Activated CD4-positive, alpha-beta T cell treated with anti-CD3 and anti-CD28 coated beads, Interleukin-2, Interleukin-6, amounts not matched to agents 100 ng/mL and 50 ng/mL, durations not matched to agents 16 hours and 8 hours (primary cell): ENCODE measurements at regions not wholly inside any gene's neighbourhood (a gene's known extent, or its start where the extent isn't known, plus 50 kb on each side); places are given as distances from the start of the nearest gene placed in this dataset.

Experiments
- DNase-seq: peaks from one replicate; pipeline ENCODE4 v3.0.0-alpha.2; 2020

- DNase-seq, result no peak
Observed at GRCh38 chr11:105324156-105324555, 184.6 kb upstream of the CARD18 start.

GRCh38 chr11:105321696-105322095 is 182.1 kb upstream of the CARD18 start:
- no peak for DNase-seq

GRCh38 chr11:105315287-105315686 is 175.7 kb upstream of the CARD18 start:
- no peak for DNase-seq

GRCh38 chr11:105312266-105312665 is 172.7 kb upstream of the CARD18 start:
- no peak for DNase-seq

- no peak for DNase-seq
Observed at GRCh38 chr11:105298630-105299029, 159.1 kb upstream of the CARD18 start.

GRCh38 chr11:105298174-105298573 is 158.6 kb upstream of the CARD18 start:
- DNase-seq, result no peak

- peak; percentile 17 for DNase-seq
Observed at GRCh38 chr11:105297463-105297862, 157.9 kb upstream of the CARD18 start.

- DNase-seq, result no peak
Observed at GRCh38 chr11:105296806-105297205, 157.2 kb upstream of the CARD18 start.

- DNase-seq, result no peak
Observed at GRCh38 chr11:105296386-105296785, 156.8 kb upstream of the CARD18 start.

GRCh38 chr11:105282658-105283057 is 143.1 kb upstream of the CARD18 start:
- DNase-seq, result no peak

- DNase-seq, result no peak
Observed at GRCh38 chr11:105274631-105275030, 135.1 kb upstream of the CARD18 start.

GRCh38 chr11:105273660-105274280 is 134.2 kb upstream of the CARD18 start:
- DNase-seq, result no peak

GRCh38 chr11:105269862-105270261 is 130.3 kb upstream of the CARD18 start:
- DNase-seq, result no peak

- DNase-seq, result no peak
Observed at GRCh38 chr11:105268404-105269062, 129.0 kb upstream of the CARD18 start.

- peak; percentile 7 for DNase-seq
Observed at GRCh38 chr11:105265845-105266244, 126.3 kb upstream of the CARD18 start.

GRCh38 chr11:105260976-105261375 is 121.4 kb upstream of the CARD18 start:
- DNase-seq, result no peak

GRCh38 chr11:105245781-105246315 is 106.3 kb upstream of the CARD18 start:
- DNase-seq, result no peak

GRCh38 chr11:105244160-105244825 is 104.7 kb upstream of the CARD18 start:
- no peak for DNase-seq

GRCh38 chr11:105241136-105241535 is 101.6 kb upstream of the CARD18 start:
- no peak for DNase-seq

GRCh38 chr11:105236664-105237063 is 97.1 kb upstream of the CARD18 start:
- DNase-seq, result no peak

- no peak for DNase-seq
Observed at GRCh38 chr11:105233285-105233684, 93.7 kb upstream of the CARD18 start.

- DNase-seq, result no peak
Observed at GRCh38 chr11:105232021-105232420, 92.5 kb upstream of the CARD18 start.

GRCh38 chr11:105230586-105230985 is 91.0 kb upstream of the CARD18 start:
- no peak for DNase-seq

- DNase-seq, result no peak
Observed at GRCh38 chr11:105229761-105230160, 90.2 kb upstream of the CARD18 start.
